SK-N-MC (cell line): ENCODE measurements at regions not wholly inside any gene's neighbourhood (a gene's known extent, or its start where the extent isn't known, plus 50 kb on each side); places are given as distances from the start of the nearest gene placed in this dataset.

Experiments used
- EZH2 ChIP-seq: fragments of 200-600 bp; sonication (generic); IDR thresholded peaks from one replicate; pipeline ENCODE4 v1.6.1; 2017; ENCODE audit warnings: antibody characterized with exemption
- POLR2AphosphoS5 ChIP-seq: IDR thresholded peaks from 2 replicates; pipeline ENCODE4 v1.6.1; 2012; ENCODE audit warnings: mild to moderate bottlenecking, low read depth, low read length, borderline replicate concordance

DNA sequence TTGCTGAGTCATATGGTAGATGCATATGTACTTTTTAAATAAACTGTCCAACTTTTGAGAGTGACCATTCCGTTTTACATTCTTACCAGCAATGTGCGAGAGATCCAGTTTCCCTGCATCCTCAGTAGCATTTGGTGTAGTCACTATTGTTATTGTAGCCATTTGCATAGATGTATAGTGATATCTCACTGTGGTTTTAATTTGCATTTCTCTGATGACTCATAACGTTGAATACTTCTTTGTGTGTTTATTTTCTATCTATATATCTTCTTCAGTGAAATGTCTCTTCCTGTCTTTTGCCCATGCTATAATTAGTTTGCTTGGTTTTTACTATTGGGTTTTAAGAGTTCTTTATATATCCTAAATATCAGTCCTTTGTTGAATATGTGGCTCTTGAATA is 255.7 kb upstream of the GRM7 start:
- TF ChIP-seq POLR2AphosphoS5 (no peak), EZH2 (no peak)
